ENCODE measurements at regions not wholly inside any gene's neighbourhood (a gene's known extent, or its start where the extent isn't known, plus 50 kb on each side); places are given as distances from the start of the nearest gene placed in this dataset.

DNA sequence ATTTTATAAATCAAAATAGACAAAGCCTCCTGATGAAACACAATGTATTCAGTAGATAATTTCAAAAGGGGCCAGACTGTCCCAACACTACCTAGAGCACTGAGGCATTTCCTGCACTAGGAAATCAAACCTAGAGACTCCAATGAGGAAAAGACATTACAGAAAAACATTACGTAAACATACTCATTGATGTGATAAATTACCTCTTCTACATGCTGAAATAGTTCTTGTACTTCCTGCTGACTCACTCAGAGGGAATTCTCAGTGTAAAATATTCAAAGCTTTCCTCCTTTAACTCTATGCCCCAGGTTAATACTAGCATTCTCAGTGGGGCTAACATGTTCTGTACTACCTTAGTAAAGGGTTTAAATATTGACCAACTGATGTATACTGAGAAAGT is 178.0 kb downstream of the ESM1 start:
- TF ChIP-seq, protein P1, sequence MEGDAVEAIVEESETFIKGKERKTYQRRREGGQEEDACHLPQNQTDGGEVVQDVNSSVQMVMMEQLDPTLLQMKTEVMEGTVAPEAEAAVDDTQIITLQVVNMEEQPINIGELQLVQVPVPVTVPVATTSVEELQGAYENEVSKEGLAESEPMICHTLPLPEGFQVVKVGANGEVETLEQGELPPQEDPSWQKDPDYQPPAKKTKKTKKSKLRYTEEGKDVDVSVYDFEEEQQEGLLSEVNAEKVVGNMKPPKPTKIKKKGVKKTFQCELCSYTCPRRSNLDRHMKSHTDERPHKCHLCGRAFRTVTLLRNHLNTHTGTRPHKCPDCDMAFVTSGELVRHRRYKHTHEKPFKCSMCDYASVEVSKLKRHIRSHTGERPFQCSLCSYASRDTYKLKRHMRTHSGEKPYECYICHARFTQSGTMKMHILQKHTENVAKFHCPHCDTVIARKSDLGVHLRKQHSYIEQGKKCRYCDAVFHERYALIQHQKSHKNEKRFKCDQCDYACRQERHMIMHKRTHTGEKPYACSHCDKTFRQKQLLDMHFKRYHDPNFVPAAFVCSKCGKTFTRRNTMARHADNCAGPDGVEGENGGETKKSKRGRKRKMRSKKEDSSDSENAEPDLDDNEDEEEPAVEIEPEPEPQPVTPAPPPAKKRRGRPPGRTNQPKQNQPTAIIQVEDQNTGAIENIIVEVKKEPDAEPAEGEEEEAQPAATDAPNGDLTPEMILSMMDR (IDR thresholded peaks at IDR 0.05 in 4 of 5, conservative IDR thresholded peaks at IDR 0.05 in 1 of 5), result no peak
- TF ChIP-seq POLR2A (IDR thresholded peaks at IDR 0.05), result no peak
